Tibial nerve (tissue), 4 donors: ENCODE measurements at regions not wholly inside any gene's neighbourhood (a gene's known extent, or its start where the extent isn't known, plus 50 kb on each side); places are given as distances from the start of the nearest gene placed in this dataset.

Experiments used
- CTCF ChIP-seq, 5 experiments: fragments of 200-600 bp in 3 of 5; fragments of 450-650 bp in 2 of 5; sonication (generic) in 3 of 5; IDR thresholded peaks; one replicate each; pipeline ENCODE4 v1.5.1; 2016 to 2019; ENCODE audit warnings: antibody characterized with exemption in 5 of 5, mild to moderate bottlenecking in 3 of 5, moderate library complexity in 2 of 5
- EP300 ChIP-seq, 2 donors: sonication (generic); formaldehyde crosslinking; IDR thresholded peaks; one replicate each; pipeline ENCODE4 v1.6.1; 2017; ENCODE audit warnings: antibody characterized with exemption in 2 of 2, mild to moderate bottlenecking in 1 of 2
- POLR2A ChIP-seq, 2 donors: fragments of 450-650 bp; IDR thresholded peaks; one replicate each; pipeline ENCODE4 v1.6.1; 2017; ENCODE audit warnings: antibody characterized with exemption in 2 of 2, mild to moderate bottlenecking in 2 of 2, moderate library complexity in 2 of 2

DNA sequence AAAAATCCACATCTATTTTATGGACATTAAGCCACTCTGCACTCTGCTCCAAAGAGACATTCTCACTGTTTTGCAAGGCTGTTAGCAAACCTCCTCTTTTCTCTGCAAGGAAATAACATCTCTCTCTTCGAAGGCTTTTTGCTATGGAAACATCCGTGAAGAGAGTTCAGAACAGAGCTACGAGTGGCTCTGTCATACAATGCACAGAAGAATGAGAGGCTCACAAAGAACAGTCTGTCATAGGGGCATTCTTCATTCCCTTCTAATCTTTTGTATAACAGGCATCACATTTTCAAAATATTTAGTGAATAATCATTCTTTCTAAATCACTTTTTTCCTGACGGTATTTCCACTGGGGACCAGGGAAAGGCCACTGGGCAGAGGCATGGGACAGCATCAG, 346.1 kb downstream of the IRS2 start:
- TF ChIP-seq CTCF (IDR thresholded peaks at IDR 0.05): no peak
- TF ChIP-seq POLR2A (IDR thresholded peaks at IDR 0.05): no peak
- TF ChIP-seq EP300 (IDR thresholded peaks at IDR 0.05): no peak
